ENCODE measurements at regions not wholly inside any gene's neighbourhood (a gene's known extent, or its start where the extent isn't known, plus 50 kb on each side); places are given as distances from the start of the nearest gene placed in this dataset.

- DNase-seq, result peak; percentile 86
Measured at GRCh38 chr15:70258369-70259027, 160.8 kb upstream of the TLE3 start.

- DNase-seq, result no peak
Measured at GRCh38 chr15:70257573-70258248, 160.0 kb upstream of the TLE3 start.

GRCh38 chr15:70257047-70257446, 159.3 kb upstream of the TLE3 start:
- DNase-seq, result no peak

GRCh38 chr15:70254311-70254869, 156.7 kb upstream of the TLE3 start:
- no peak for DNase-seq

- DNase-seq, result no peak
Measured at GRCh38 chr15:70253461-70254156, 155.9 kb upstream of the TLE3 start.

GRCh38 chr15:70252951-70253320, 155.2 kb upstream of the TLE3 start:
- no peak for DNase-seq

GRCh38 chr15:70252056-70252950, 154.6 kb upstream of the TLE3 start:
- DNase-seq, result no peak

GRCh38 chr15:70251246-70251990, 153.7 kb upstream of the TLE3 start:
- no peak for DNase-seq

GRCh38 chr15:70250208-70251201, 152.8 kb upstream of the TLE3 start:
- DNase-seq, result no peak

- DNase-seq, result no peak
Measured at GRCh38 chr15:70249616-70250015, 151.9 kb upstream of the TLE3 start.

- no peak for DNase-seq
Measured at GRCh38 chr15:70248116-70249025, 150.7 kb upstream of the TLE3 start.

GRCh38 chr15:70247281-70247680, 149.6 kb upstream of the TLE3 start:
- DNase-seq, result no peak

GRCh38 chr15:70246623-70247220, 149.0 kb upstream of the TLE3 start:
- no peak for DNase-seq

- no peak for DNase-seq
Measured at GRCh38 chr15:70245932-70246622, 148.4 kb upstream of the TLE3 start.

GRCh38 chr15:70244978-70245542, 147.3 kb upstream of the TLE3 start:
- no peak for DNase-seq

- DNase-seq, result no peak
Measured at GRCh38 chr15:70243686-70244540, 146.2 kb upstream of the TLE3 start.

All from stimulated activated CD4-positive, alpha-beta T cell treated with anti-CD3 and anti-CD28 coated beads, Interleukin-1b, Interleukin-23, amount 100 ng/mL, for 48 hours (primary cell).